ENCODE measurements at regions not wholly inside any gene's neighbourhood (a gene's known extent, or its start where the extent isn't known, plus 50 kb on each side); places are given as distances from the start of the nearest gene placed in this dataset.

DNA sequence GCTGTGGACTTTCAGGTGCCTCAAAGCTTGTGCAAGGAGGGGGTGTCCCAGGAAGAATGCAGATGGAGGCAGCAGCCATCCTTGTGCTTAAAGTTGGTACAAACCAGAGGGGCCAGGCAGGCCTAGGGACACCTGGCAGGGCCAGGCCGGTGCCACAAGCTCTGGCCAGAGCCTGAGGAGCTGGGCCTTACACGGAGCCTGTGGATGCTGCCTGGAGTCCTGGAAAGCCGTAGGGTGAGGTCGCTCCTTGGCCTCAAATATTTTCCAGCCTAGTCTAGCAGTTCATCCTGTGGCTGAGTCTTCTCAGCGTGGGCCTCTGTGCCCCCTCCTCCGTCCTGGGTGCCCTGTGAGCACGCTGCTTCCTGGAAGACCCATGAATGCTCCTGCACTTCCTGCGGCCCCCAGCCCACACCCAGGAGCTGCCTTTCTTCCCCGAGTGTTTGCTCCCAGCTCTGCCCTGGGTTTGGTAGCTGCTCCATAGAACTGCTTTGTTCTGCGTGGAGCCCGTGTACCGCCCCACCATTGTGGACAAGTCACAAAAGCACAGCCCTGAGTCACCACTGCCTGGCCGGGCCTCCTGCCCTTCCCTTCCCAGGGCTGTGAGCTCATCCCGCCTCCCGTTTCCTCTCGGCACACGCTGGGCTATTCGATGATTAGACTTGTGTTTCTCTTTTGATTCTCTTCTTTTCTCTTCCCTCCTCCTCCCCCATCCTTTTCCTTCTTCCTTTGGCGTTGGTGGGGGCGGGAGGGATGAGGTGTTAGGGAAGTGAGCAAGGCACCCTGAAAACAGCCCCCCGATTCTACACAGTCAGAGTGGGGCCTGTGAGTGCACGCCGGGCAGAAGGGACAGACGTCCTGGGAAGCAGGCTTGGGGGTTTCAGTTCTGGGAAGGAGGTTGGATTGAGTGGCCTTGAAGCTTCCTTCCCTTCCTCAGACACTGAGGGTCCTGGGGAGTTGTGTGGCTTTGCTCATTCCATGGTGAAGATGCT lies 73.2 kb upstream of the SHH start:
- Histone ChIP-seq H3K36me3 (ENCODE audit: low read length) (no peaks in the 10 kb centered on the region), H4K20me1 (ENCODE audit: low read depth, low read length) (no peaks in the 10 kb centered on the region), H3K9me2 (replicated peaks; ENCODE audit: insufficient read depth, low read length) (no peaks in the 10 kb centered on the region), H3K79me2 (ENCODE audit: insufficient read depth, low read length) (no peaks in the 10 kb centered on the region), H3K27me3 (ENCODE audit: low read length) (no peaks in the 10 kb centered on the region), H3K4me3 (ENCODE audit: insufficient read depth, low read length, poor library complexity, severe bottlenecking) (no peak overlapping the region), H3K4me2 (ENCODE audit: low read depth, low read length, poor library complexity, severe bottlenecking) (no peak overlapping the region), H3F3A (ENCODE audit: insufficient read depth) (no peaks in the 10 kb centered on the region), H3K9me3 (ENCODE audit: insufficient read depth, low read length) (no peaks in the 10 kb centered on the region), H3K27ac (ENCODE audit: low read depth, low read length) (no peak overlapping the region), H3K9ac (ENCODE audit: low read length) (no peak overlapping the region), H2AFZ (ENCODE audit: low read depth, low read length, severe bottlenecking) (no peak overlapping the region)
- TF ChIP-seq, protein P1, sequence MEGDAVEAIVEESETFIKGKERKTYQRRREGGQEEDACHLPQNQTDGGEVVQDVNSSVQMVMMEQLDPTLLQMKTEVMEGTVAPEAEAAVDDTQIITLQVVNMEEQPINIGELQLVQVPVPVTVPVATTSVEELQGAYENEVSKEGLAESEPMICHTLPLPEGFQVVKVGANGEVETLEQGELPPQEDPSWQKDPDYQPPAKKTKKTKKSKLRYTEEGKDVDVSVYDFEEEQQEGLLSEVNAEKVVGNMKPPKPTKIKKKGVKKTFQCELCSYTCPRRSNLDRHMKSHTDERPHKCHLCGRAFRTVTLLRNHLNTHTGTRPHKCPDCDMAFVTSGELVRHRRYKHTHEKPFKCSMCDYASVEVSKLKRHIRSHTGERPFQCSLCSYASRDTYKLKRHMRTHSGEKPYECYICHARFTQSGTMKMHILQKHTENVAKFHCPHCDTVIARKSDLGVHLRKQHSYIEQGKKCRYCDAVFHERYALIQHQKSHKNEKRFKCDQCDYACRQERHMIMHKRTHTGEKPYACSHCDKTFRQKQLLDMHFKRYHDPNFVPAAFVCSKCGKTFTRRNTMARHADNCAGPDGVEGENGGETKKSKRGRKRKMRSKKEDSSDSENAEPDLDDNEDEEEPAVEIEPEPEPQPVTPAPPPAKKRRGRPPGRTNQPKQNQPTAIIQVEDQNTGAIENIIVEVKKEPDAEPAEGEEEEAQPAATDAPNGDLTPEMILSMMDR (IDR thresholded peaks at IDR 0.05; ENCODE audit: insufficient read depth, low read length, poor library complexity, severe bottlenecking), result no peak
- TF ChIP-seq EZH2phosphoT487 (conservative IDR thresholded peaks at IDR 0.05; ENCODE audit: low read length), result no peak

DNA sequence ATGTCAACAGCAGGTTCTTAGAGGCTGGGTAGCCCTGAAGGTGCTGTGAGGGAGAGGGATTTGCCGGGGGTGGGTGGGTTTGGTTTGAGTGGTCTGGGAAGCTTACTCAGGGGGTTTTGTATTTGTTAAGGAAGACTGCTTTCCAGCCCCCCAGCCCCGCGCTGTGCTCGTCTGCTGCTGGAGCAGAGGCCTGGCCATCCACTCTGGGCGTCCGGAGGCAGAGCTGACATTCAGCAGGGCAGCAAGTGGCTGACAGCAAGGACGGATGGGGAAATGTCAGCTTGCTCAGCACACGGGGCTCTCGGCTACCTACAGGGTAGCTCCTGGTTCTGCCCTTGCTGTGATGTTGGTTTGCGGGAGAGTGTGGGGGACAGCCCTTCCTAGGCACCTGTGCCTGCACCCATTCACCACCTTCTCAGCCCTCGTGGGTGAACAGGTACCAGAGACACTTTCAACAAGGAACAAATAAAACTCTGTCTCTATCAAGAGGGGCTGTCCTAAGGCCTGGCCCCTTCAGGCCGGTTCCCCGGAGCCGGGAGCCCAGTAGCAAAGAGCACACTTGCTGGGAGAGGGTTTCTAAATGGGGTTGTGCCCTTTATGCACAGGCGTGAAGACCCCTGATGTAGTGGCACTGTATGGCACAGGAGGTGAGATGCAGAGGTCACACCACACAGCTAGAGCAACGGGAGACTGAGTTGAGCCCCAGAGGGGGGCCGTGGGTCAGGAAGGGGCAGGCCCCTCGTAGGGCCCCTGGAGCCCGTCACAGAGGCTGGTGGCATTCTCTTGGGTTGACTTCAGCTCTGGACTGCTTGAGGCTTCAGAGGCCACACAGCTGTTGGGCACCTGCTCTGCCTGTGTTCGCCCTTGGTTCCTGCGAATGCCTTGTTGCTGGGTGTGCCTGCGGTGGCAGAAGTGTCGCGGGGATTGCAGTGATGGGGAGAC lies 72.2 kb upstream of the SHH start:
- Histone ChIP-seq H3K9ac (ENCODE audit: low read length) (no peak overlapping the region), H3K4me2 (ENCODE audit: low read depth, low read length, poor library complexity, severe bottlenecking) (no peak overlapping the region), H3K9me3 (ENCODE audit: insufficient read depth, low read length) (no peaks in the 10 kb centered on the region)

DNA sequence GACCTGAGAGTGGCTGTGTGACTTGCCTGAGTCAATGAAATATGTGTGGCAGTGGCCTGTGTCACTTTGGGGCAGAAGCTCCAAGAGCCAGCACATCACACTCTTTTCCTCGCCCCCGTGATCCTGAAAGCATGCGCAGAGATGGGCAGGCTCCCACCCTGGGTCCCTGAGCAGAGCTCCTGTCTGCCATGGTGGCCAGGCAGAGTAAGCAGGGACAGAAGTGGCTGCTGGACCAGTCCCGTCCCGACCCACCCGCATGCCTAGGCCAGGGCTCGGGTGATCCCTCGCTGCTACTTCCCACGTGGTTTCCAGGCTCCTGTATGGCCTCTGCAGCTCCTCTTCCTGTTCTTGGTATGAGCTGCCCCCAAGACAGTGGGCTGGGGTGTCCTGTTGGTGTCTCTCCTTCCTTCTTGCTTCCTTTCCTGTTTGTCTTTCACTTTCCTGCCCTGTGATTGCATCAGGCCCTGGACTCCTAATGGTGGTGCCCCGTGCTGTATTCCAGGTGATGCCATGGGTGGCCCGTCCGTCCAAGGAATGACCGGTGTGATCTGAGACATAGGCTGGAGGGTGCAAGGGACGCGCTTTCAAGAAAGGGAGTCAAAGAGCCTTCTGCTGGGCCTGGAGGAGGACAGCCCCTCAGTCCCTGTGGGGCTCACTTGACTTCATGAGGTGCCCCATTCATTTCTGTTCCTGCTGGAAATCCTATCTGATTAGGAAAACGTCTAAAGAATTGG lies 71.4 kb upstream of the SHH start:
- no peak overlapping the region for H3K27ac ChIP-seq (ENCODE audit: low read depth, low read length)
- H3K4me2 ChIP-seq (ENCODE audit: low read depth, low read length, poor library complexity, severe bottlenecking), result no peak overlapping the region
- H3K79me2 ChIP-seq (ENCODE audit: insufficient read depth, low read length), result no peaks in the 10 kb centered on the region
- TF ChIP-seq, protein P1 (IDR thresholded peaks at IDR 0.05; ENCODE audit: insufficient read depth, low read length, poor library complexity, severe bottlenecking), result no peak
- TF ChIP-seq EZH2phosphoT487 (conservative IDR thresholded peaks at IDR 0.05; ENCODE audit: low read length), result no peak
- no peaks in the 10 kb centered on the region for H3F3A ChIP-seq (ENCODE audit: insufficient read depth)
- H2AFZ ChIP-seq (ENCODE audit: low read depth, low read length, severe bottlenecking), result no peak overlapping the region
- no peak overlapping the region for H3K9ac ChIP-seq (ENCODE audit: low read length)
- no peaks in the 10 kb centered on the region for H4K20me1 ChIP-seq (ENCODE audit: low read depth, low read length)
- H3K27me3 ChIP-seq (ENCODE audit: low read length), result no peaks in the 10 kb centered on the region
- no peaks in the 10 kb centered on the region for H3K36me3 ChIP-seq (ENCODE audit: low read length)
- no peaks in the 10 kb centered on the region for H3K9me3 ChIP-seq (ENCODE audit: insufficient read depth, low read length)
- no peak overlapping the region for H3K4me3 ChIP-seq (ENCODE audit: insufficient read depth, low read length, poor library complexity, severe bottlenecking)
- no peaks in the 10 kb centered on the region for H3K9me2 ChIP-seq (replicated peaks; ENCODE audit: insufficient read depth, low read length)

More for the DNA sequence above, 72.2 kb upstream of the SHH start:
- no peaks in the 10 kb centered on the region for H4K20me1 ChIP-seq (ENCODE audit: low read depth, low read length)
- H2AFZ ChIP-seq (ENCODE audit: low read depth, low read length, severe bottlenecking), result no peak overlapping the region
- no peaks in the 10 kb centered on the region for H3K36me3 ChIP-seq (ENCODE audit: low read length)
- H3K9me2 ChIP-seq (replicated peaks; ENCODE audit: insufficient read depth, low read length), result no peaks in the 10 kb centered on the region
- TF ChIP-seq EZH2phosphoT487 (conservative IDR thresholded peaks at IDR 0.05; ENCODE audit: low read length), result no peak
- TF ChIP-seq, protein P1 (IDR thresholded peaks at IDR 0.05; ENCODE audit: insufficient read depth, low read length, poor library complexity, severe bottlenecking), result no peak
- no peaks in the 10 kb centered on the region for H3K79me2 ChIP-seq (ENCODE audit: insufficient read depth, low read length)
- H3K27ac ChIP-seq (ENCODE audit: low read depth, low read length), result no peak overlapping the region
- H3K27me3 ChIP-seq (ENCODE audit: low read length), result no peaks in the 10 kb centered on the region
- H3F3A ChIP-seq (ENCODE audit: insufficient read depth), result no peaks in the 10 kb centered on the region
- H3K4me3 ChIP-seq (ENCODE audit: insufficient read depth, low read length, poor library complexity, severe bottlenecking), result no peak overlapping the region
